ENCODE measurements at regions not wholly inside any gene's neighbourhood (a gene's known extent, or its start where the extent isn't known, plus 50 kb on each side); places are given as distances from the start of the nearest gene placed in this dataset.

- Mint-ChIP-seq H3K4me1 (ENCODE audit: unreplicated experiment) (peaks cover 15% of the 10 kb centered on the region), H3K4me3 (ENCODE audit: unreplicated experiment) (no peak overlapping the region), H3K9me3 (ENCODE audit: unreplicated experiment) (no peaks in the 10 kb centered on the region), H3K27me3 (ENCODE audit: unreplicated experiment) (no peaks in the 10 kb centered on the region), H3K36me3 (ENCODE audit: low read depth, unreplicated experiment) (no peaks in the 10 kb centered on the region), H3K27ac (ENCODE audit: unreplicated experiment) (no peak overlapping the region)
- TF ChIP-seq, protein P1, sequence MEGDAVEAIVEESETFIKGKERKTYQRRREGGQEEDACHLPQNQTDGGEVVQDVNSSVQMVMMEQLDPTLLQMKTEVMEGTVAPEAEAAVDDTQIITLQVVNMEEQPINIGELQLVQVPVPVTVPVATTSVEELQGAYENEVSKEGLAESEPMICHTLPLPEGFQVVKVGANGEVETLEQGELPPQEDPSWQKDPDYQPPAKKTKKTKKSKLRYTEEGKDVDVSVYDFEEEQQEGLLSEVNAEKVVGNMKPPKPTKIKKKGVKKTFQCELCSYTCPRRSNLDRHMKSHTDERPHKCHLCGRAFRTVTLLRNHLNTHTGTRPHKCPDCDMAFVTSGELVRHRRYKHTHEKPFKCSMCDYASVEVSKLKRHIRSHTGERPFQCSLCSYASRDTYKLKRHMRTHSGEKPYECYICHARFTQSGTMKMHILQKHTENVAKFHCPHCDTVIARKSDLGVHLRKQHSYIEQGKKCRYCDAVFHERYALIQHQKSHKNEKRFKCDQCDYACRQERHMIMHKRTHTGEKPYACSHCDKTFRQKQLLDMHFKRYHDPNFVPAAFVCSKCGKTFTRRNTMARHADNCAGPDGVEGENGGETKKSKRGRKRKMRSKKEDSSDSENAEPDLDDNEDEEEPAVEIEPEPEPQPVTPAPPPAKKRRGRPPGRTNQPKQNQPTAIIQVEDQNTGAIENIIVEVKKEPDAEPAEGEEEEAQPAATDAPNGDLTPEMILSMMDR (IDR thresholded peaks at IDR 0.05; ENCODE audit: unreplicated experiment) = no peak
- DNase-seq (ENCODE audit: low spot score) = no peak
These were observed 73.3 kb upstream of the LRIG1 start for GRCh38 chr3:66574091-66574490.

GRCh38 chr3:66577426-66578203, 76.8 kb upstream of the LRIG1 start:
- Mint-ChIP-seq H3K27ac (ENCODE audit: unreplicated experiment) (no peak overlapping the region), H3K4me1 (ENCODE audit: unreplicated experiment) (peaks cover 5% of the 10 kb centered on the region), H3K27me3 (ENCODE audit: unreplicated experiment) (no peaks in the 10 kb centered on the region), H3K36me3 (ENCODE audit: low read depth, unreplicated experiment) (no peaks in the 10 kb centered on the region), H3K4me3 (ENCODE audit: unreplicated experiment) (no peak overlapping the region), H3K9me3 (ENCODE audit: unreplicated experiment) (no peaks in the 10 kb centered on the region)
- TF ChIP-seq, protein P1 (IDR thresholded peaks at IDR 0.05; ENCODE audit: unreplicated experiment) = no peak
- no peak for DNase-seq (ENCODE audit: low spot score)

GRCh38 chr3:66581256-66581655, 80.4 kb upstream of the LRIG1 start:
- H3K4me1 Mint-ChIP-seq (ENCODE audit: unreplicated experiment) = no peaks in the 10 kb centered on the region
- no peak for DNase-seq (ENCODE audit: low spot score)
- H3K27ac Mint-ChIP-seq (ENCODE audit: unreplicated experiment) = no peak overlapping the region
- no peaks in the 10 kb centered on the region for H3K27me3 Mint-ChIP-seq (ENCODE audit: unreplicated experiment)
- TF ChIP-seq, protein P1 (IDR thresholded peaks at IDR 0.05; ENCODE audit: unreplicated experiment) = no peak
- H3K36me3 Mint-ChIP-seq (ENCODE audit: low read depth, unreplicated experiment) = no peaks in the 10 kb centered on the region
- no peaks in the 10 kb centered on the region for H3K9me3 Mint-ChIP-seq (ENCODE audit: unreplicated experiment)
- H3K4me3 Mint-ChIP-seq (ENCODE audit: unreplicated experiment) = no peak overlapping the region

- H3K4me1 Mint-ChIP-seq (ENCODE audit: unreplicated experiment) = no peaks in the 10 kb centered on the region
- H3K36me3 Mint-ChIP-seq (ENCODE audit: low read depth, unreplicated experiment) = no peaks in the 10 kb centered on the region
- no peak overlapping the region for H3K4me3 Mint-ChIP-seq (ENCODE audit: unreplicated experiment)
- no peaks in the 10 kb centered on the region for H3K27me3 Mint-ChIP-seq (ENCODE audit: unreplicated experiment)
- H3K27ac Mint-ChIP-seq (ENCODE audit: unreplicated experiment) = no peak overlapping the region
- TF ChIP-seq, protein P1 (IDR thresholded peaks at IDR 0.05; ENCODE audit: unreplicated experiment) = no peak
- no peaks in the 10 kb centered on the region for H3K9me3 Mint-ChIP-seq (ENCODE audit: unreplicated experiment)
- no peak for DNase-seq (ENCODE audit: low spot score)
These were observed 82.0 kb upstream of the LRIG1 start for GRCh38 chr3:66582721-66583423.

Measured in endothelial cell (in vitro differentiated cells).